D721Med (cell line): ENCODE measurements at regions not wholly inside any gene's neighbourhood (a gene's known extent, or its start where the extent isn't known, plus 50 kb on each side); places are given as distances from the start of the nearest gene placed in this dataset.
"Not testable (repeated sequence)": the region's sequence is repeated elsewhere in the genome, so short reads cannot be mapped to it uniquely, and the experiment has no call there.

Experiments
- DNase-seq: peaks from one replicate; pipeline ENCODE4 v3.0.0; 2011; ENCODE audit warnings: low spot score; ENCODE audit not compliant: insufficient read length
- FAIRE-seq: peaks from 2 replicates; lab custom pipeline; 2011; peaks lifted over from hg19 to GRCh38; lab: Jason Lieb, UNC

DNA sequence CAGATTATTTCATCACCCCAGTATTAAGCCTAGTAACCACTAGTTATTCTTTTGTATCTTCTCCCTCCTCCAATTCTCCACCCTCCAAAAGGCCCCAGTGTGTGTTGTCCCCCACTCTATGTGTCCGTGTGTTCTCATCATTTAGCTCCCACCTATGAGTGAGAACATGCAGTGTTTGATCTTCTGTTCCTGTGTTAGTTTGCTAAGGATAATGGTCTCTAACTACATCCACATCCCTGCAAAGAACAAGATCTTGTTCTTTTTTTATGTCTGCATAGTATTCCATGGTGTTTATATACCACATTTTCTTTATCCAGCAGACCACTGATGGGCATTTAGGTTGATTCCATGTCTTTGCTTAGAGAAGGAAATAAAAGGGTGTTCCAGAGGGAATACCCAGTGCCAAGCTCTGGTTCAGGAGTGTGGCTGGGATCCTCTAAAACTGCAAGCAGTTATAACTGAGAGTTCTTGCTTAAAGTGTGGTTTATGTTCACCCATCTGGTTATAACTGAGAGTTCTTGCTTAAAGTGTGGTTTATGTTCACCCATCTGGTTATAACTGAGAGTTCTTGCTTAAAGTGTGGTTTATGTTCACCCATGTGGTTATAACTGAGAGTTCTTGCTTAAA is 154.8 kb downstream of the SYT15 start:
- DNase-seq, FAIRE-seq: not testable (repeated sequence)

DNA sequence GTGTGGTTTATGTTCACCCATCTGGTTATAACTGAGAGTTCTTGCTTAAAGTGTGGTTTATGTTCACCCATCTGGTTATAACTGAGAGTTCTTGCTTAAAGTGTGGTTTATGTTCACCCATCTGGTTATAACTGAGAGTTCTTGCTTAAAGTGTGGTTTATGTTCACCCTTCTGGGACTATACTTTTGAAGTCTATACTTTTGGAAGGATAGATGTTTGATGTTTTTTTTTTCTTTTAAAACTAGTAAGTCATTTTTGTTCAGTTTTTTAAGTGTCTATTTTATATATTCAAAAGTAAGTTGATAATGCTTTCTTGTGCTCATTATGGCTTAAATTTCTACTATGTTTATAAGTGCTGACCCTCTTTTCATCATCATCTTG is 155.3 kb downstream of the SYT15 start:
- not testable (repeated sequence) for DNase-seq, FAIRE-seq

- FAIRE-seq, DNase-seq: not testable (repeated sequence)
Measured at GRCh38 chr10:46739919-46740318, 161.0 kb downstream of the SYT15 start.

GRCh38 chr10:46740368-46740767 is 161.4 kb downstream of the SYT15 start:
- not testable (repeated sequence) for FAIRE-seq, DNase-seq

DNA sequence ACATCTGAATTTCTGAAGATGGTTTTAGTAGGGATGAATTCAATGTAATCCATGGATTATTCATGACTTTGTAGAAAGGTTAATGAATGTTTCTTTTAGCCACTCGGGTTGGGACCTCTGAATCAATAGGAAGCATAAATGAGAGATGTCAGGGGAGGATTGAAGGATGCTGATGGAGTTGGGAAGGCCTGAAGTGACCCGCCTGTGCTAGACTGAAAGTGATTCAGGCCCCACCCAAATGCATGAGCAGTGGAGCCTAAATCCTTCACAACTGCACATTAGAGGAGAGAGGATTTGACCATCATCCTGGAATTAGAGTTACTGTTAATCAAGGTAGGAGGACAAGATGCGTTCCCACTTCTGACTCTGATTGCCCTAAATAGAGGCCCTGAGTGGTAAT is 162.2 kb upstream of the PTPN20 start:
- FAIRE-seq, DNase-seq: not testable (repeated sequence)

DNA sequence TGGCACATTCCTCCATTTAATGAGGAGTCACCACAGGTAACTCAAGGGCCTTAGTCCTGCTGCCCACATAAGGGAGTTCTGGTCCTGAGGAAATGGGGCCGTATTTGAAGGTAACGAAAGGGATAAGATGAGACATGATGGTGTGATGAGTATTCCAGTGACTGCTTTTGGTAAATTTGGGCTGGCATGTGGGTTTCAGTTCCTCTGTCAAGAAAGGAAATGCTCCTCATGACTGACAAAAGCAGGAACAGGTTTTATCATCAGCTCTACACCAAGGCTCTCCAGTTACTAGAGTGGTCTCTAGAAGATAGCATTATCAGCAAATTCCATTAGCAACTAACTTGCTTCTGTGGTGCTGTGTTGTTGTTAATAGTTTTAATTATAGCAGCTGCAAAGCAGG is 161.8 kb upstream of the PTPN20 start:
- not testable (repeated sequence) for DNase-seq, FAIRE-seq

- DNase-seq, FAIRE-seq: not testable (repeated sequence)
Measured at GRCh38 chr10:46753763-46754162, 157.5 kb upstream of the PTPN20 start.

- not testable (repeated sequence) for FAIRE-seq, DNase-seq
Measured at GRCh38 chr10:46761471-46761870, 149.8 kb upstream of the PTPN20 start.

GRCh38 chr10:46768515-46769291 is 142.5 kb upstream of the PTPN20 start:
- not testable (repeated sequence) for DNase-seq, FAIRE-seq

DNA sequence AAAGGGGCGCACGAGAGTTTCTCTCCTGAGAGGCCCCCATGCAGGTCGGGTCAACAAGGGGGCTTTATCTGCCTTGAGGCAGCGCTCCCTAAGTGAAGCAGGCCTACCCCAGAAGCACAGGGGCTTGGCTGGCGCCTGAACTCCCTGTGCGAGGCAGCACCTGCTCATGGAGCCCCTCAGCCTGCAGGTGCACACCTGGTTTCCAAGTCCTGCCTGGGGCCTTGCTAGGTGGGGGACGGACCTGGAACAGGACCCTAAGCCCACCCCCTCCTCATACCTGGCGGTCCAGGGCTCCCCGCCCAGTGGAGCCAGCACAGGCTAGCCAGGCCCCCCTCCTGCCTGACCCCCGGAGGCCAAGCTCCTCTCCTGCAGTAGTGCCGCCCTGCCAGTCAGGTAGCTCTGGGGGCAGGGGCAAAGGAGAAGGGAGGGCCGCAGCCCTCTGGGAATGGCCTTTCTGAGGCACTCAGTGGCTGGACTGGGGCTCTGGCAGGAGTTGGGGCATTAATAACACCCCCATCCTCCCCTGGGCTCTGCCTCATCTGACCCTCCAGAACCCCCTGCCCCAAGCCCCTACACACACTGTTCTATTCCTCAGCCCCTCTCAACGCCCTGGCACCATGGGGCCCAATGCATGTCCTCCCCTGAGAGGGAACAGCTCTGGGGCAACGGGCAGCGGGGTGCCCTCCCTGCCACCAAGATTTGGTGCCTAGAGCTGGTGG is 137.9 kb upstream of the PTPN20 start:
- DNase-seq, FAIRE-seq: not testable (repeated sequence)

DNA sequence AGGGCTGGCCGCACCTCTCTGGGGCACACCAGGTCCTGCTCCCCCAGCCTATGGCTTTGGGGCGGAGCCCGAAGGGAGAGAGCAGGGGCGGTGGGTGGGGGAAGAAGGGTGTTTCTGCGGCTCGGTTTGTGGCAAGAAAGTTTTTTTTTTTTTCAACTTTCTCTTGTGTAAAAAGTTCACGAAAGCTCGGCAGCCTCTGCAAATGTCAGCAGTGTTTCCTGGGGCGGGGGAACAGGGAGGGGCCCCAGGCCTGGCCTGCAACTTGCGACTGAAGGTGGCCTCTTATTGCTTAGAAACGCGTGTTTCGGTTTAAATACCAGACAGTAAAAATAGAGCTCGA is 137.4 kb upstream of the PTPN20 start:
- not testable (repeated sequence) for DNase-seq, FAIRE-seq

GRCh38 chr10:46774366-46774765 is 136.9 kb upstream of the PTPN20 start:
- not testable (repeated sequence) for FAIRE-seq

DNA sequence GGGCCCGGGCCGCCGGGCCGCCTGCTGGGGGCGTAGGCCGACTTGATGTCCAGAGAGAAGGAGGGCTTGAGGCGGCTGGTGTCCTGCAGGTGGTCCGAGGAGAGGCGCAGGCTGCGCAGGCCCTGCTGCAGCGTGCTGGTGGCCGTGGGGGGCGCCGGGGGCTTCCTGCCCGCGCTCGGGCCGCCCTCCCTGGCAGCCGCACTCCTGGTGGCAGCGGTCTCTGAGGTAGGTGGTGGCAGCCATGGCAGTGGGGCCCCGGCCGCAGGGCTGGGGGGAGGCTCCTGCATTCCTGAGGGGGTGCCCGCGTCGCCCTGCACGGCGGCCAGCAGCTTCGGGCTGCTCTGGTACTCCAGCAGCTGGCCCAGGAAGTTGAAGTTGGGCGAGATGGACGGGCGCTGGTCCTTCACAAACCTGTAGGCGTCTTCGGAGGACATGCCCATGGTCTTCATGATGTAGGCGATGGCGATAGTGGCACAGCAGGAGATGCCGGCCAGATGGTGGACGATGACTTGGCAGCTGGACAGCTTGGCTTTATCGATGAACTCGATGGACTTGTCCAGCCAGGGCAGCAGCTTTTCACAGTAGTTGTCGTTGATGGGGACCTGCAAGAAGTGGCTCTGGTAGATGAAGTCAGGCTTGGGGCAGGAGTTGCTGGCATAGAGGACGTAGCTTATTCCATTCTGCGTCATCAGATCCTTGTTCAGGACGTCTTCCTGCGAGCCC is 136.1 kb upstream of the PTPN20 start:
- not testable (repeated sequence) for DNase-seq, FAIRE-seq

More at GRCh38 chr10:46774366-46774765, 136.9 kb upstream of the PTPN20 start:
- not testable (repeated sequence) for DNase-seq

DNA sequence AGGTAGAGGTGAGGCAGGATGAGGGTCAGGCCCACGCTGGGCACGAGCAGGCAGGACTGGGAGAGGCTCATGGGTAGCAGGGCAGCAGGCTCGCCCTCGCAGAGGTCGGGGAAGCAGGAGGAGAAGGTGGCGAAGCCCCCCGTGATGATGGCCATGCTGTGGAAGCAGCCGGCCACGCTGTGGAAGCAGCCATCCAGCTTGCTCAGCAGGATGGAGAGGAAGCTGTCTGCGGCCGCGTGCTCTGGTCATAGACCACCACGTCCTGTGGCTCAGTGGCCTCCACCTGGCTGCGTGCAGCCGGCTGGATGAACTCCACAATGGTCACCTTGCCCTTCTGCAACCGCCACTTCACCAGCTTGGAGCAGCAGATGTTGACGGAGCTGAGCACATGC is 135.6 kb upstream of the PTPN20 start:
- FAIRE-seq, DNase-seq: not testable (repeated sequence)

DNA sequence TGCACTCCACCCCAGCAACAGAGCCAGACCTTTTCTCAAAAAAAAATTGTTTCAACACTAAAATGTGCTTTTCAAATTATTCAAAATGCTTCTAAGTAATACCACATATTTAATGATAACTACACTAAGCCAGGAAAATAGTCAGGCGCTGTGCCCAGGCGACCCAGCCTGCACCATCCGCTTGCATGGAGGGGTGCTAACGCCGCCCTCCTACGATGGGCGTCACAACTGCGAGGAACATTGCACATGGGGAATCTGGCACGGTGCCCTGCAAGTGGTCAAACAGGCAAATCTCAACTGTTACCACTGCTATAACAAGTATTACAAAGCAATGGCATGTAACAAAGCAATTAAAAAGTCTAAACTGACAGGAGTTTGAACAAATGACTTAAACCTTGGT is 131.7 kb upstream of the PTPN20 start:
- not testable (repeated sequence) for DNase-seq, FAIRE-seq

DNA sequence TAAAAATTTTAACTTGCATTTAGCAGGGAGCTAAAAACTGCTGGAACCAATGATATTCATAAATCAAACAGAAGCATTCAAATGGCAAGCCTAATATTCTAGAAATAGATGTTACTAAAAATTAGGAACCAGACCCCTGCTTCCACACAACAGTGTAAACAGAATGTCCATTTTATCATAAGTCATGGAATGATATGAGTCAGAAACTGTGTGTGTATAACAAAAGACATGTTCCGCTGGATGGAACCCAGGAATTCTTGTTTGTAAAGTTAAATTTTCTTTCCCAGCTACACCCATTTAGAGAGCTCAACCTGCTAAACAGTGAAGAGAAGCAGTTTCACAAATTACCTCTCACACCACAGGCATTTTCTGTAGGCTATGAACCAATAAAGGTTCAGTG is 131.1 kb upstream of the PTPN20 start:
- not testable (repeated sequence) for FAIRE-seq, DNase-seq

DNA sequence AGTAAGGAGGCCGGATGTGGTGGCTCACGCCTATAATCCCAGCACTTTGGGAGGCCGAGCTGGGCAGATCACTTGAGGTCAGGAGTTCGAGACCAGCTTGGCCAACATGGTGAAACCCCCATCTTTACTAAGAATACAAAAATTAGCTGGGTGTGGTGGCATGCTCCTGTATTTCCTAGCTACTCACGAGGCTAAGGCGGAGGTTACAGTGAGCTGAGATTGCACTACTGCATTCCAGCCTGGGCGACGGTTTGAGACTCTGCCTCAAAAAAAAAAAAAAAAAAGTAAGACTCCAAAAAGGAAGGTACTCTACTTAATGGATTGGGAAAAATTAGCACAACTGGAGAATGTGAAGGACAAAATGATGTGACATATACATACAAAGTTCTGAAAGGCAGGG is 130.2 kb upstream of the PTPN20 start:
- DNase-seq, FAIRE-seq: not testable (repeated sequence)

- not testable (repeated sequence) for FAIRE-seq, DNase-seq
Measured at GRCh38 chr10:46782001-46782874, 129.0 kb upstream of the PTPN20 start.

GRCh38 chr10:46784665-46785064 is 126.6 kb upstream of the PTPN20 start:
- not testable (repeated sequence) for DNase-seq, FAIRE-seq
